Nephron progenitor cell (in vitro differentiated cells): ENCODE measurements at regions not wholly inside any gene's neighbourhood (a gene's known extent, or its start where the extent isn't known, plus 50 kb on each side); places are given as distances from the start of the nearest gene placed in this dataset.

Experiments
- DNase-seq: peaks from one replicate; pipeline ENCODE4 v3.0.0; 2021
- H3K27ac Mint-ChIP-seq: 2 replicates; pipeline ENCODE4 v1.8.0; 2021; ENCODE audit warnings: mild to moderate bottlenecking, moderate library complexity, mixed read lengths
- H3K27me3 Mint-ChIP-seq: 2 replicates; pipeline ENCODE4 v1.8.0; 2021; ENCODE audit warnings: mild to moderate bottlenecking, low read depth, mixed read lengths; ENCODE audit not compliant: poor library complexity
- H3K36me3 Mint-ChIP-seq: 2 replicates; pipeline ENCODE4 v1.8.0; 2021; ENCODE audit warnings: low read depth, mixed read lengths
- H3K4me1 Mint-ChIP-seq: 2 replicates; pipeline ENCODE4 v1.8.0; 2021; ENCODE audit warnings: mixed read lengths
- H3K4me3 Mint-ChIP-seq: 2 replicates; pipeline ENCODE4 v1.8.0; 2021; ENCODE audit warnings: mild to moderate bottlenecking, moderate library complexity, mixed read lengths
- H3K9me3 Mint-ChIP-seq: 2 replicates; pipeline ENCODE4 v1.8.0; 2021; ENCODE audit warnings: mild to moderate bottlenecking, moderate library complexity, mixed read lengths
- CTCF ChIP-seq: fragments of 200-600 bp; sonication (generic); IDR thresholded peaks from 2 replicates; pipeline ENCODE4 v1.5.0; 2021; ENCODE audit warnings: antibody characterized with exemption

DNA sequence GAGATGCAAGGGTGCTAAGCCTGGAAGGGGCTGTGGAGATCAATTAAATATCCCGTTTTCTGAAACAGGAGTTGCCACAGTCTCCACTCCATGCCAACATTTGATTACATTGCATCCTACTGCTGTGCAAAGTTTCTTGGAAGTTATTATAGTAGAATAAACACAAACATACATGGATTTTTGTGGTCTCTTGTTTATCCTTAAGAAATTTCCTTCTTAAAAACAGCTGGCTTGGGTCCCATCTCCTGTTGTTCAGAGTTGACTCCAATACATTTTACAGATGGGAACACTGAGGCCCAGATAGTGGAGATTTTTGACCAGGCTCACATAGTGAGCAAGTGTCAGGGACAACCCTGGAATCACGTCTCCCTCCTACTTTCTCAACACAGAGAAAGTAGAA, 124.0 kb upstream of the ADAMTS18 start:
- no peak overlapping the region for H3K27ac Mint-ChIP-seq
- H3K27me3 Mint-ChIP-seq: no peaks in the 10 kb centered on the region

DNA sequence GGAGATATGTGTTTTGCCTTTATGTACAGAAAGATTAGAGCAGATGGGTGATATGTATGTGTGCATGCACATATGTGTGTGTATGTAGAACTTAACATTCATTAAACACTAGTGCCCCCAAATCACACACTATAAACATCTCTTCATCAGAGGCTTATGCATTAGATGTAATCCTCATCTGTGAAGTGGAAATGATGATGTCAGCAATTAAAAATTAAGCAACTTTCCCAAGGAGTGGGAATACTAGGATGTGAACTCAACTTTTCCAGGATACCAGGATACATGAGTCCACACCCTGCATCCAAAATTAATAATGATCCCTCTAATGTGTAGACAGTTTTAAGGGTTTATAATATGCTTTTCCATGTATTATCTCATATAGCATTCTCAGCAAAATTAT, 127.7 kb upstream of the ADAMTS18 start:
- Mint-ChIP-seq H3K36me3 (no peaks in the 10 kb centered on the region), H3K4me3 (no peak overlapping the region), H3K27me3 (peaks cover 5% of the 10 kb centered on the region), H3K9me3 (peaks cover 7% of the 10 kb centered on the region), H3K27ac (no peak overlapping the region), H3K4me1 (no peaks in the 10 kb centered on the region)
- TF ChIP-seq CTCF: no peak
- no peak for DNase-seq

More for the DNA sequence above, 124.0 kb upstream of the ADAMTS18 start:
- no peaks in the 10 kb centered on the region for H3K36me3 Mint-ChIP-seq
- DNase-seq: no peak
- no peak overlapping the region for H3K4me3 Mint-ChIP-seq
- H3K9me3 Mint-ChIP-seq: no peaks in the 10 kb centered on the region
- no peak for TF ChIP-seq CTCF
- H3K4me1 Mint-ChIP-seq: peaks cover 14% of the 10 kb centered on the region

DNA sequence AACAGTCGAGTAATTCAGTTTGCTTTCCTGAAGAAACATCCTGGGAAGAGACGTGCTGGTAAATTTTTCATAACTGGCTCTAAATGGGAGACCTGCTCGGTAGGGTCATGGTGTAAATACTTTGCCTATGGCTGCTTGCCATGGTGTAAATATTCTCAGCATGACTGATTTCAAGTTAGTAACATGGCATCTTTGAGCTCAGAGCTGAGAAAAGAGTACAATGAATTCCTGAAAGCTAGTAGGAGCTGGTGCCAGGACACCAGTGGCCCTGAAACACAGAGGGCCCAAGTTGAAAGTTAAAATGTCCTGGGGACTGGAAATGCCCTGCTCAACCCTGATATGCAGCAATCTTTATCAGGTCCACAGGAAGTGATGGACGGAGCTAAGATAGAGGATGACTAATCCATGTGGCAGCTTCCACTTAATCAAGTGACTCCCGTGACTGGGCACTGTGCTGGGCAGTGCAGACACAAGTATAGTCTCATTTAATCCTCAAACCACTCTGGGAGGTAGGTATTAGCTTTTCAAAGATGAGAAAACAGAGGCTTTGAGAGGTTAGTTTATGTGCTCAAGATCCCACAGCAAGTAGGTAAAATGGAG, 130.1 kb upstream of the ADAMTS18 start:
- H3K36me3 Mint-ChIP-seq: no peaks in the 10 kb centered on the region
- no peak for DNase-seq
- no peak for TF ChIP-seq CTCF
- no peak overlapping the region for H3K27ac Mint-ChIP-seq
- H3K4me3 Mint-ChIP-seq: no peak overlapping the region
- peaks cover 7% of the 10 kb centered on the region for H3K9me3 Mint-ChIP-seq
- H3K27me3 Mint-ChIP-seq: peaks cover 5% of the 10 kb centered on the region
- peaks cover 18% of the 10 kb centered on the region for H3K4me1 Mint-ChIP-seq

GRCh38 chr16:77569406-77569805, 134.6 kb upstream of the ADAMTS18 start:
- DNase-seq: no peak
- peaks cover 5% of the 10 kb centered on the region for H3K9me3 Mint-ChIP-seq
- H3K27me3 Mint-ChIP-seq: peaks cover 13% of the 10 kb centered on the region
- peaks cover 24% of the 10 kb centered on the region for H3K4me1 Mint-ChIP-seq
- H3K36me3 Mint-ChIP-seq: no peaks in the 10 kb centered on the region
- no peak overlapping the region for H3K4me3 Mint-ChIP-seq
- H3K27ac Mint-ChIP-seq: no peak overlapping the region
- no peak for TF ChIP-seq CTCF

- no peaks in the 10 kb centered on the region for H3K9me3 Mint-ChIP-seq
Observed at GRCh38 chr16:77570574-77570973, 135.7 kb upstream of the ADAMTS18 start.

More at GRCh38 chr16:77570574-77570973, 135.7 kb upstream of the ADAMTS18 start:
- Mint-ChIP-seq H3K27me3 (peaks cover 11% of the 10 kb centered on the region), H3K27ac (no peak overlapping the region), H3K36me3 (no peaks in the 10 kb centered on the region), H3K4me3 (no peak overlapping the region), H3K4me1 (peaks cover 34% of the 10 kb centered on the region)
- no peak for DNase-seq
- TF ChIP-seq CTCF: no peak
